H1 (cell line): ENCODE measurements at regions not wholly inside any gene's neighbourhood (a gene's known extent, or its start where the extent isn't known, plus 50 kb on each side); places are given as distances from the start of the nearest gene placed in this dataset.

Experiments
- CTCF ChIA-PET: fragments of 300-600 bp; sonication (Branson Sonifier 250); formaldehyde crosslinking; loops from one replicate; lab custom pipeline; 2021; ENCODE audit not compliant: partially characterized antibody; lab: Charles Lee
- POLR2A ChIA-PET: fragments of 300-600 bp; sonication (Branson Sonifier 250); formaldehyde crosslinking; loops from one replicate; lab custom pipeline; 2021; ENCODE audit warnings: inconsistent platforms; ENCODE audit not compliant: partially characterized antibody; lab: Charles Lee
- DNase-seq, 2 experiments: peaks; one replicate each; pipeline versions ENCODE4 v3.0.0 to v3.0.0-alpha.2; 2010 to 2022; ENCODE audit warnings: low spot score in 2 of 2, low read depth in 1 of 2, mixed read lengths in 1 of 2
- FAIRE-seq: peaks from 2 replicates; lab custom pipeline; 2011; peaks lifted over from hg19 to GRCh38; lab: Jason Lieb, UNC
- H2AFZ ChIP-seq: 2 replicates; pipeline ENCODE4 v1.8.1; 2012; ENCODE audit warnings: low read length, inconsistent platforms
- H2AK5ac ChIP-seq: 2 replicates; pipeline ENCODE4 v1.6.1; 2013; ENCODE audit warnings: low read depth, low read length
- H2BK120ac ChIP-seq: replicated peaks from 2 replicates; pipeline ENCODE3; 2013; ENCODE audit warnings: low read depth, low read length, inconsistent platforms
- H2BK12ac ChIP-seq: 2 replicates; pipeline ENCODE4 v1.6.1; 2013; ENCODE audit warnings: low read depth, low read length
- H2BK15ac ChIP-seq: 2 replicates; pipeline ENCODE4 v1.6.1; 2013; ENCODE audit warnings: low read length
- H2BK20ac ChIP-seq: 2 replicates; pipeline ENCODE4 v1.6.1; 2013; ENCODE audit warnings: low read length
- H2BK5ac ChIP-seq: 2 replicates; pipeline ENCODE4 v1.6.1; 2013; ENCODE audit warnings: low read depth, low read length
- H3K14ac ChIP-seq: 2 replicates; pipeline ENCODE4 v1.6.1; 2013; ENCODE audit warnings: inconsistent platforms; ENCODE audit not compliant: insufficient read length
- H3K18ac ChIP-seq: 2 replicates; pipeline ENCODE4 v1.6.1; 2013; ENCODE audit warnings: low read length; ENCODE audit errors: extremely low read depth
- H3K23ac ChIP-seq: 2 replicates; pipeline ENCODE4 v1.6.1; 2013; ENCODE audit warnings: inconsistent platforms; ENCODE audit not compliant: insufficient read length
- H3K23me2 ChIP-seq: 2 replicates; pipeline ENCODE4 v1.6.1; 2013; ENCODE audit warnings: low read depth, low read length
- H3K27ac ChIP-seq: 2 replicates; pipeline ENCODE4 v1.6.1; 2011; ENCODE audit warnings: low read depth, low read length, inconsistent platforms
- H3K27me3 ChIP-seq, 4 experiments: replicated peaks in 1 of 4; 1 replicate in 1 of 4; 2 replicates in 3 of 4; pipeline versions ENCODE4 v1.6.1 to v1.8.1; 2011 to 2013; ENCODE audit warnings: low read length in 3 of 4, mild to moderate bottlenecking in 3 of 4, inconsistent platforms in 2 of 4, mixed read lengths in 2 of 4, moderate library complexity in 1 of 4; ENCODE audit not compliant: control insufficient read depth in 3 of 4, insufficient read depth in 3 of 4; ENCODE audit errors: extremely low read depth in 1 of 4
- H3K36me3 ChIP-seq, 4 experiments: 2 replicates each; pipeline versions ENCODE4 v1.6.1 to v1.8.1; 2011 to 2013; ENCODE audit warnings: mild to moderate bottlenecking in 4 of 4, low read length in 3 of 4, moderate library complexity in 2 of 4, control low read depth in 1 of 4, inconsistent platforms in 1 of 4; ENCODE audit not compliant: insufficient read depth in 4 of 4, control insufficient read depth in 2 of 4
- H3K4ac ChIP-seq: replicated peaks from 2 replicates; pipeline ENCODE3; 2013; ENCODE audit warnings: low read length, low read depth, mixed read lengths, inconsistent platforms; ENCODE audit not compliant: insufficient read length
- H3K4me1 ChIP-seq, 4 experiments: replicated peaks in 1 of 4; 1 replicate in 1 of 4; 2 replicates in 3 of 4; pipeline versions ENCODE4 v1.6.1 to v1.8.1; 2011 to 2013; ENCODE audit warnings: low read length in 3 of 4, inconsistent platforms in 2 of 4, mixed read lengths in 1 of 4; ENCODE audit not compliant: insufficient read depth in 4 of 4, control insufficient read depth in 3 of 4
- H3K4me2 ChIP-seq, 2 experiments: 2 replicates each; pipeline versions ENCODE4 v1.6.1 to v1.8.1; 2011 to 2013; ENCODE audit warnings: low read depth in 2 of 2, low read length in 2 of 2, control low read depth in 1 of 2, inconsistent platforms in 1 of 2, mild to moderate bottlenecking in 1 of 2; ENCODE audit not compliant: insufficient read depth in 1 of 2
- H3K4me3 ChIP-seq, 4 experiments: fragments of 200-600, 300-600 bp in 1 of 4; sonication (generic), shearing (Covaris generic), sonication (Bioruptor Twin) in 1 of 4; 2 replicates each; pipeline versions ENCODE4 v1.5.1 to v1.8.1; 2011 to 2016; ENCODE audit warnings: low read length in 4 of 4, low read depth in 3 of 4, control low read depth in 2 of 4, inconsistent platforms in 2 of 4, mild to moderate bottlenecking in 2 of 4, mixed read lengths in 1 of 4, moderate library complexity in 1 of 4; ENCODE audit not compliant: insufficient read depth in 2 of 4; ENCODE audit errors: extremely low read depth in 1 of 4
- H3K56ac ChIP-seq: replicated peaks from 2 replicates; pipeline ENCODE3; 2013; ENCODE audit warnings: low read depth, mild to moderate bottlenecking, mixed read lengths, low read length, inconsistent platforms; ENCODE audit not compliant: insufficient read length
- H3K79me1 ChIP-seq: 2 replicates; pipeline ENCODE4 v1.6.1; 2013; ENCODE audit warnings: low read depth, low read length, control low read depth
- H3K79me2 ChIP-seq, 2 experiments: 2 replicates each; pipeline versions ENCODE4 v1.6.1 to v1.8.1; 2012 to 2013; ENCODE audit warnings: low read length in 2 of 2, mild to moderate bottlenecking in 2 of 2, inconsistent platforms in 1 of 2; ENCODE audit not compliant: insufficient read depth in 2 of 2, control insufficient read depth in 1 of 2
- H3K9ac ChIP-seq, 4 experiments: replicated peaks in 1 of 4; 1 replicate in 1 of 4; 2 replicates in 3 of 4; pipeline versions ENCODE4 v1.6.1 to v1.8.1; 2011 to 2013; ENCODE audit warnings: low read depth in 3 of 4, low read length in 3 of 4, control low read depth in 2 of 4, mild to moderate bottlenecking in 2 of 4, moderate library complexity in 2 of 4, inconsistent platforms in 1 of 4; ENCODE audit errors: extremely low read depth in 1 of 4
- H3K9me3 ChIP-seq, 2 experiments: 2 replicates each; pipeline versions ENCODE4 v1.6.1 to v1.8.1; 2012 to 2013; ENCODE audit warnings: mild to moderate bottlenecking in 2 of 2, moderate library complexity in 2 of 2, control low read depth in 1 of 2, inconsistent platforms in 1 of 2, low read depth in 1 of 2, low read length in 1 of 2, mixed read lengths in 1 of 2; ENCODE audit not compliant: insufficient read depth in 2 of 2
- H4K20me1 ChIP-seq, 2 experiments: replicated peaks in 1 of 2; 2 replicates each; pipeline versions ENCODE3 to v1.8.1; 2011 to 2013; ENCODE audit warnings: inconsistent platforms in 2 of 2, low read length in 2 of 2, mild to moderate bottlenecking in 1 of 2; ENCODE audit not compliant: insufficient read depth in 2 of 2, control insufficient read depth in 1 of 2
- H4K5ac ChIP-seq: 2 replicates; pipeline ENCODE4 v1.6.1; 2013; ENCODE audit warnings: low read length, low read depth, mixed read lengths, inconsistent platforms; ENCODE audit not compliant: insufficient read length
- H4K8ac ChIP-seq: 2 replicates; pipeline ENCODE4 v1.8.0; 2013; ENCODE audit warnings: mild to moderate bottlenecking, moderate library complexity, low read length, inconsistent platforms; ENCODE audit not compliant: insufficient read depth; ENCODE audit errors: extremely low read depth
- H4K91ac ChIP-seq: replicated peaks from 2 replicates; pipeline ENCODE3; 2013; ENCODE audit warnings: low read length, mixed read lengths, inconsistent platforms; ENCODE audit not compliant: insufficient read length
- CHD1 ChIP-seq: IDR thresholded peaks from 2 replicates; pipeline ENCODE4 v1.6.1; 2012; ENCODE audit warnings: low read depth, low read length, improper control_type of control experiment
- CTBP2 ChIP-seq: IDR thresholded peaks from 2 replicates; pipeline ENCODE4 v1.7.0; 2011; ENCODE audit warnings: borderline replicate concordance, mild to moderate bottlenecking, moderate library complexity, mixed read lengths, low read length; ENCODE audit not compliant: insufficient read depth, insufficient read length
- EP300 ChIP-seq, 2 experiments: IDR thresholded peaks; 1 replicate in 1 of 2; 2 replicates in 1 of 2; pipeline ENCODE4 v1.6.1; 2011 to 2012; ENCODE audit warnings: low read depth in 2 of 2, low read length in 2 of 2, mild to moderate bottlenecking in 2 of 2, borderline replicate concordance in 1 of 2, inconsistent platforms in 1 of 2, moderate library complexity in 1 of 2
- POLR2A ChIP-seq, 2 experiments: IDR thresholded peaks; 1 replicate in 1 of 2; 2 replicates in 1 of 2; pipeline ENCODE4 v1.6.1; 2011; ENCODE audit warnings: low read depth in 2 of 2, low read length in 2 of 2, mild to moderate bottlenecking in 2 of 2; ENCODE audit errors: control extremely low read depth in 1 of 2
- RXRA ChIP-seq: IDR thresholded peaks from 2 replicates; pipeline ENCODE4 v1.6.1; 2011; ENCODE audit warnings: low read depth, mild to moderate bottlenecking, low read length, moderate library complexity; ENCODE audit not compliant: insufficient read depth
- SIN3A ChIP-seq, 2 experiments: IDR thresholded peaks in 1 of 2; conservative IDR thresholded peaks in 1 of 2; 2 replicates each; pipeline ENCODE4 v1.6.1; 2011 to 2012; ENCODE audit warnings: low read length in 2 of 2, improper control_type of control experiment in 1 of 2, low read depth in 1 of 2, mild to moderate bottlenecking in 1 of 2
- SIRT6 ChIP-seq: IDR thresholded peaks from one replicate; pipeline ENCODE4 v1.7.1; 2012; ENCODE audit warnings: low read length, inconsistent platforms
- SP2 ChIP-seq: IDR thresholded peaks from 2 replicates; pipeline ENCODE4 v1.6.1; 2012; ENCODE audit warnings: mild to moderate bottlenecking, low read length, inconsistent platforms
- TAF1 ChIP-seq: IDR thresholded peaks from 2 replicates; pipeline ENCODE4 v1.6.1; 2011; ENCODE audit warnings: mild to moderate bottlenecking, low read depth, low read length
- TEAD4 ChIP-seq: IDR thresholded peaks from 2 replicates; pipeline ENCODE4 v1.6.1; 2012; ENCODE audit warnings: low read depth, low read length, inconsistent platforms, mixed read lengths
- YY1 ChIP-seq: IDR thresholded peaks from 2 replicates; pipeline ENCODE4 v1.6.1; 2011; ENCODE audit warnings: low read depth, mild to moderate bottlenecking, low read length
- WGBS, 2 experiments: shearing (Covaris generic) in 1 of 2; methylation state at CpG; one replicate each; pipeline versions ENCODE4 v1.1.6 to v1.1.7; 2013 to 2015; ENCODE audit warnings: low lambda C conversion rate in 2 of 2, mixed read lengths in 2 of 2, inconsistent platforms in 1 of 2, low coverage in 1 of 2, missing lambda C conversion rate in 1 of 2; ENCODE audit not compliant: insufficient replicate concordance in 2 of 2, insufficient coverage in 1 of 2, insufficient read length in 1 of 2; ENCODE audit errors: extremely low coverage in 1 of 2, missing lambda C conversion rate in 1 of 2; 5-methylcytosine and 5-hydroxymethylcytosine counted together
- TF ChIP-seq, protein P1 (sequence below): IDR thresholded peaks from 2 replicates; pipeline ENCODE4 v1.6.1; 2012; ENCODE audit warnings: inconsistent platforms
- TF ChIP-seq, protein P2 (sequence below): IDR thresholded peaks from 2 replicates; pipeline ENCODE4 v1.6.1; 2012; ENCODE audit warnings: low read length, inconsistent platforms

DNA sequence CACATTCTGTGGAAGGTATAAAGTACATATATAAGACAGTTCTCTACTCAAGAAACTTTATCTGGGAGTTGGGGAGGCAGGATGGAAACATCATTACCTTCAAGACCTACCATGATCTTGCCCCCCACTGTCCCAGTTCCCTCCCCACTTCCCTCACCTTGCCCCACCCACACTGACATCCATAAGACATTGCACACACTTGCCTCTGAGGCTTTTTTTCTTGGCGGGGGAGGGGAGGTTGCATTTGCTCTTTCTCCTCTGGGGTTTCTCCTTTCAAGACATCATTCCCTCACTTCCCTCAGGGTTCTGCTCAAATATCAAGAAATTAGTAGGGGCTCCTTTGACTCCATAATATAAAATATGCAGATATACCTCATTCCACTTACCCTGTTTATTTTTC, 276.0 kb downstream of the ARL4A start:
- H4K20me1 ChIP-seq = no peaks in the 10 kb centered on the region
- H3K36me3 ChIP-seq = no peaks in the 10 kb centered on the region
- no peak for FAIRE-seq
- H2BK20ac ChIP-seq = no peak overlapping the region
- 100% methylated on average over 1 of the region's 1 CpG; no CpG with 5 or more reads in 1 of the 2 experiments for WGBS, 2 experiments
- H4K5ac ChIP-seq = no peak overlapping the region
- no peak overlapping the region for H3K23ac ChIP-seq
- no peak overlapping the region for H2AK5ac ChIP-seq
- no peak overlapping the region for H2BK15ac ChIP-seq
- H2BK5ac ChIP-seq = no peak overlapping the region
- no peak overlapping the region for H4K91ac ChIP-seq
- H3K4me1 ChIP-seq = 0 out of 7 replicates have a peak, but pooled peaks cover 0 to 2% (median 0%) of the 10 kb centered on the region in 4 experiments
- no peak overlapping the region for H2AFZ ChIP-seq
- no peak overlapping the region for H3K14ac ChIP-seq
- no peak overlapping the region for H3K9ac ChIP-seq
- no peak overlapping the region for H3K4me3 ChIP-seq
- no peaks in the 10 kb centered on the region for H3K23me2 ChIP-seq
- no peak overlapping the region for H3K56ac ChIP-seq
- no peak overlapping the region for H3K27ac ChIP-seq
- no peak overlapping the region for H3K4ac ChIP-seq
- no peak overlapping the region for H3K18ac ChIP-seq
- no peaks in the 10 kb centered on the region for H3K79me1 ChIP-seq
- H2BK120ac ChIP-seq = no peak overlapping the region
- ChIA-PET CTCF (interaction anchor here (0.9 kb wide), 1 partner anchor 276 kb away, joined by 3 read pairs; the partner anchor contains the start of gene ARL4A), POLR2A (no interaction called here)
- H3K9me3 ChIP-seq = no peaks in the 10 kb centered on the region
- no peak overlapping the region for H3K4me2 ChIP-seq
- H3K27me3 ChIP-seq = no peaks in the 10 kb centered on the region
- H4K8ac ChIP-seq = no peak overlapping the region
- no peak overlapping the region for H2BK12ac ChIP-seq
- DNase-seq = no peak
- no peaks in the 10 kb centered on the region for H3K79me2 ChIP-seq
- TF ChIP-seq CHD1 = no peak
- TF ChIP-seq SIN3A (conservative IDR thresholded peaks at IDR 0.05 in 1 of 2, IDR thresholded peaks at IDR 0.05 in 1 of 2; ENCODE audit: low read depth in 1 of 2, low read length in 2 of 2) = no peak
- no peak for TF ChIP-seq POLR2A (IDR thresholded peaks at IDR 0.05; ENCODE audit: control extremely low read depth in 1 of 2, low read depth in 2 of 2, low read length in 2 of 2)
- no peak for TF ChIP-seq SP2
- no peak for TF ChIP-seq RXRA
- no peak for TF ChIP-seq SIRT6
- TF ChIP-seq YY1 = no peak
- TF ChIP-seq TAF1 = no peak
- TF ChIP-seq, protein P1, sequence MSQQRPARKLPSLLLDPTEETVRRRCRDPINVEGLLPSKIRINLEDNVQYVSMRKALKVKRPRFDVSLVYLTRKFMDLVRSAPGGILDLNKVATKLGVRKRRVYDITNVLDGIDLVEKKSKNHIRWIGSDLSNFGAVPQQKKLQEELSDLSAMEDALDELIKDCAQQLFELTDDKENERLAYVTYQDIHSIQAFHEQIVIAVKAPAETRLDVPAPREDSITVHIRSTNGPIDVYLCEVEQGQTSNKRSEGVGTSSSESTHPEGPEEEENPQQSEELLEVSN = no peak
- TF ChIP-seq, protein P2, sequence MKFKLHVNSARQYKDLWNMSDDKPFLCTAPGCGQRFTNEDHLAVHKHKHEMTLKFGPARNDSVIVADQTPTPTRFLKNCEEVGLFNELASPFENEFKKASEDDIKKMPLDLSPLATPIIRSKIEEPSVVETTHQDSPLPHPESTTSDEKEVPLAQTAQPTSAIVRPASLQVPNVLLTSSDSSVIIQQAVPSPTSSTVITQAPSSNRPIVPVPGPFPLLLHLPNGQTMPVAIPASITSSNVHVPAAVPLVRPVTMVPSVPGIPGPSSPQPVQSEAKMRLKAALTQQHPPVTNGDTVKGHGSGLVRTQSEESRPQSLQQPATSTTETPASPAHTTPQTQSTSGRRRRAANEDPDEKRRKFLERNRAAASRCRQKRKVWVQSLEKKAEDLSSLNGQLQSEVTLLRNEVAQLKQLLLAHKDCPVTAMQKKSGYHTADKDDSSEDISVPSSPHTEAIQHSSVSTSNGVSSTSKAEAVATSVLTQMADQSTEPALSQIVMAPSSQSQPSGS = no peak
- no peak for TF ChIP-seq EP300 (IDR thresholded peaks at IDR 0.05; ENCODE audit: borderline replicate concordance in 1 of 2, low read depth in 2 of 2, low read length in 2 of 2)
- TF ChIP-seq TEAD4 = no peak
- no peak for TF ChIP-seq CTBP2
